ENCODE measurements at regions not wholly inside any gene's neighbourhood (a gene's known extent, or its start where the extent isn't known, plus 50 kb on each side); places are given as distances from the start of the nearest gene placed in this dataset.

GRCh38 chr20:22264917-22265316, 319.5 kb downstream of the FOXA2 start:
- TF ChIP-seq CTCF (conservative IDR thresholded peaks at IDR 0.05; ENCODE audit: low read depth, low read length) (no peak), EZH2 (IDR thresholded peaks at IDR 0.05; ENCODE audit: low read length, unreplicated experiment) (no peak), EZH2phosphoT487 (IDR thresholded peaks at IDR 0.05; ENCODE audit: borderline replicate concordance, low read length) (no peak)

Measured in PC-3 (cell line).